ENCODE measurements at regions not wholly inside any gene's neighbourhood (a gene's known extent, or its start where the extent isn't known, plus 50 kb on each side); places are given as distances from the start of the nearest gene placed in this dataset.

GRCh38 chr6:98566126-98566525 lies 268.2 kb upstream of the POU3F2 start:
- H3K4me3 ChIP-seq (ENCODE audit: low read depth, low read length): no peak overlapping the region
- TF ChIP-seq, protein P1, sequence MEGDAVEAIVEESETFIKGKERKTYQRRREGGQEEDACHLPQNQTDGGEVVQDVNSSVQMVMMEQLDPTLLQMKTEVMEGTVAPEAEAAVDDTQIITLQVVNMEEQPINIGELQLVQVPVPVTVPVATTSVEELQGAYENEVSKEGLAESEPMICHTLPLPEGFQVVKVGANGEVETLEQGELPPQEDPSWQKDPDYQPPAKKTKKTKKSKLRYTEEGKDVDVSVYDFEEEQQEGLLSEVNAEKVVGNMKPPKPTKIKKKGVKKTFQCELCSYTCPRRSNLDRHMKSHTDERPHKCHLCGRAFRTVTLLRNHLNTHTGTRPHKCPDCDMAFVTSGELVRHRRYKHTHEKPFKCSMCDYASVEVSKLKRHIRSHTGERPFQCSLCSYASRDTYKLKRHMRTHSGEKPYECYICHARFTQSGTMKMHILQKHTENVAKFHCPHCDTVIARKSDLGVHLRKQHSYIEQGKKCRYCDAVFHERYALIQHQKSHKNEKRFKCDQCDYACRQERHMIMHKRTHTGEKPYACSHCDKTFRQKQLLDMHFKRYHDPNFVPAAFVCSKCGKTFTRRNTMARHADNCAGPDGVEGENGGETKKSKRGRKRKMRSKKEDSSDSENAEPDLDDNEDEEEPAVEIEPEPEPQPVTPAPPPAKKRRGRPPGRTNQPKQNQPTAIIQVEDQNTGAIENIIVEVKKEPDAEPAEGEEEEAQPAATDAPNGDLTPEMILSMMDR (IDR thresholded peaks at IDR 0.05; ENCODE audit: low read depth, low read length): no peak

DNA sequence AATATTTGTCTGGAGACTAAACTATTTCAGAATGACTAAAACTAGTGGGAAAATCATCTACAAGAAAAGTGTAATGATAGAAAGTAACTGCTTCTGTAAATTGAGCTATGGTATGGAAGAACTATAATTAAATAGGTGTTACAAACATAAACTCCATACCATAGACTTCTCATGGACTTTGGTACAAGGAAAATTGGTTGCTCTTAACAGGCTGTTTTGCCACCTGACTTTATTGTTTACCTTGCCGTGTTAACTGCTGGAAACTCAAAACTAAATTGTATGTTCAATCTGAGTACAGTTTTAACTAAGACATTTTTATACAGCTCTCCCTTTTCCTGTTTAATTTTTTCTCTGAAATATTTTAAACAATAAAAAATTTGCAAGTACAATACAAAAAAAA lies 261.8 kb upstream of the POU3F2 start:
- H3K4me3 ChIP-seq (ENCODE audit: low read depth, low read length): no peak overlapping the region
- TF ChIP-seq, protein P1 (IDR thresholded peaks at IDR 0.05; ENCODE audit: low read depth, low read length): no peak

DNA sequence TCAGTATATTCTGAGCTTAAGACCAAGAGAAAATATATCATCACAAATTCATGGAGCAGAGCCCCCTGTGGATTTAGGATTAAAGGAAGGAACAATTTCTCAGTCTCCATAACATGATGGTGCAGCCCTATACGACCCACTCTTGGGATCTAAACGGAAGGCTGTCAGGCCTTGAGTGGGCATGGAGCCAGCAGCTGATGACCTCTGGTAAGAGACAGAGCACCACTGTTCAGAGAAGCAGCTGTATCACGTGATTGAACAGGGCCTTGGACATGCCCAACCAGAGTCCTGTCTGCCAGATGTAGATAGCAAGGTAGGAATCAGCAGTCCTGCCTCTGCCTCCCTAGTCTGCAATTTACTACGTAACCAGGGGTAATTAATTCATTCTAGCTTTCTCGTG lies 259.4 kb upstream of the POU3F2 start:
- no peak overlapping the region for H3K4me3 ChIP-seq (ENCODE audit: low read depth, low read length)
- TF ChIP-seq, protein P1 (IDR thresholded peaks at IDR 0.05; ENCODE audit: low read depth, low read length): no peak

- TF ChIP-seq, protein P1 (IDR thresholded peaks at IDR 0.05; ENCODE audit: low read depth, low read length): no peak
- no peak overlapping the region for H3K4me3 ChIP-seq (ENCODE audit: low read depth, low read length)
Measured at GRCh38 chr6:98576791-98577190, 257.6 kb upstream of the POU3F2 start.

DNA sequence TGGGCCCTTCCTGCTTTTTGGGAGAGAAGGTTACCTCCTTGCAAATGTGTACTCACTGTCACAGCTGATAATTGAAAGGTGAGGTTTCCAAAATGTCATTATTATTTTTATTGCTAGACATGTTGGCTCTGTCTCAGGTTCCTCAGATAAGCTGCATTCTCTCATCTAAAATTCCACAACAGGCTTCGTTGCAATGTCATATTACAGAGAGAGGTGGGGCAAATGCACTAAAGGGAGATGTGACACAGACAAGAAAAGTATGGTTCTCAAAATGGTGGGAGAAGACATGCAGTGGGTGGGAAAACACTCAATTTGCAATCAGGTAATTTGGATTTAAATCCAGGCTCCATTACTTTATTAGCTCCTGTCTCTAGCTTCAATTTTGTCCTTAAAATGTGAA lies 256.4 kb upstream of the POU3F2 start:
- no peak overlapping the region for H3K4me3 ChIP-seq (ENCODE audit: low read depth, low read length)
- TF ChIP-seq, protein P1 (IDR thresholded peaks at IDR 0.05; ENCODE audit: low read depth, low read length): no peak

- TF ChIP-seq, protein P1 (IDR thresholded peaks at IDR 0.05; ENCODE audit: low read depth, low read length): no peak
- H3K4me3 ChIP-seq (ENCODE audit: low read depth, low read length): no peak overlapping the region
Measured at GRCh38 chr6:98579079-98579478, 255.3 kb upstream of the POU3F2 start.

DNA sequence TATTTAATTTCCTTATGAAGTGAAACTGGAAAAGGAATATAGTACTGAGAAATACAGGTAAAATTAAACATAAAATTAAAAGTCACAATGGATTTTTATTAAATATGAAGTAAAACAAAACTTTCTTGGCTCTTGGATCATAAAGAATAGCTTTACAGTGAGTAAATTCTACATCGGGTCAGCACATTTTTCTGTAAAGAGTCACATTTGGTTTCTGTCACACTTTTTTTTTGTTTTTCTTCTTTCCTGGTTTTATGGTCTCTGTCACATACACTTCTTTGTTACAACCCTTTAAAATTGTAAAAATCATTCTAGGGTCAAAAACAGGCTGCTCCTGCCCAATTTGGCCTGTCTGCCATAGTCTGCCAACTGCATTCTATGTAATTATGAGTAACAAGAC lies 254.4 kb upstream of the POU3F2 start:
- no peak overlapping the region for H3K4me3 ChIP-seq (ENCODE audit: low read depth, low read length)
- TF ChIP-seq, protein P1 (IDR thresholded peaks at IDR 0.05; ENCODE audit: low read depth, low read length): no peak

Measured in WI38 (cell line).